ENCODE measurements at regions not wholly inside any gene's neighbourhood (a gene's known extent, or its start where the extent isn't known, plus 50 kb on each side); places are given as distances from the start of the nearest gene placed in this dataset.
"Not testable (repeated sequence)": the region's sequence is repeated elsewhere in the genome, so short reads cannot be mapped to it uniquely, and the experiment has no call there.

- TF ChIP-seq EP300, CTCF, POLR2AphosphoS5 (IDR thresholded peaks at IDR 0.05): not testable (repeated sequence)
Measured at GRCh38 chrX:41024335-41024734, 60.9 kb upstream of the USP9X start.
